ENCODE measurements at regions not wholly inside any gene's neighbourhood (a gene's known extent, or its start where the extent isn't known, plus 50 kb on each side); places are given as distances from the start of the nearest gene placed in this dataset.

DNA sequence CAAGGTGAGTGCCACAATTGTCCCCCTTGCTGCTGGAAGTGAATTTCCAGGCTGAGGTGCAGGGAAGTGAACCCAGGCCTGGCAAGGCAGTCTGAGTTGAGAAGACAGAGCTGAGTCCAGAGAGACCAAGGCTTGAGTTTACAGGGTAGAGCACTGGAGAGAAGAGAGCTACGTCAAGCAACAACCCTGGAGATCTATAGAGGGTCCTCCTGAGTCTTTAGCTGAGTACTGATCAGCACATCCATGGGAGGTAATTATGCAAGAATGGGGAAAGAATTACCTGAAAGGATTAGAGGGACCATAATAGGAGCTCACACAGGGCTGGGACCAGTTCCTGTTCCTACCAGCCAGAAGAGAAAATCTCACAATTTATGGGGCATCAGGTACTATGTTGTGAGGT, 190.7 kb downstream of the NEDD1 start:
- no peak overlapping the region for H3K27ac ChIP-seq (ENCODE audit: low read length in 2 of 2)
- H3K79me2 ChIP-seq (ENCODE audit: control insufficient read depth, insufficient read depth, low read length), result no peaks in the 10 kb centered on the region
- no peaks in the 10 kb centered on the region for H3K4me1 ChIP-seq (ENCODE audit: control insufficient read depth in 2 of 2, insufficient read depth in 2 of 2, low read length in 2 of 2)
- H3K4me3 ChIP-seq (ENCODE audit: control extremely low read depth in 1 of 5, extremely low read depth in 1 of 5, insufficient read depth in 1 of 5, low read depth in 2 of 5, low read length in 4 of 5), result no peak overlapping the region
- TF ChIP-seq, protein P1, sequence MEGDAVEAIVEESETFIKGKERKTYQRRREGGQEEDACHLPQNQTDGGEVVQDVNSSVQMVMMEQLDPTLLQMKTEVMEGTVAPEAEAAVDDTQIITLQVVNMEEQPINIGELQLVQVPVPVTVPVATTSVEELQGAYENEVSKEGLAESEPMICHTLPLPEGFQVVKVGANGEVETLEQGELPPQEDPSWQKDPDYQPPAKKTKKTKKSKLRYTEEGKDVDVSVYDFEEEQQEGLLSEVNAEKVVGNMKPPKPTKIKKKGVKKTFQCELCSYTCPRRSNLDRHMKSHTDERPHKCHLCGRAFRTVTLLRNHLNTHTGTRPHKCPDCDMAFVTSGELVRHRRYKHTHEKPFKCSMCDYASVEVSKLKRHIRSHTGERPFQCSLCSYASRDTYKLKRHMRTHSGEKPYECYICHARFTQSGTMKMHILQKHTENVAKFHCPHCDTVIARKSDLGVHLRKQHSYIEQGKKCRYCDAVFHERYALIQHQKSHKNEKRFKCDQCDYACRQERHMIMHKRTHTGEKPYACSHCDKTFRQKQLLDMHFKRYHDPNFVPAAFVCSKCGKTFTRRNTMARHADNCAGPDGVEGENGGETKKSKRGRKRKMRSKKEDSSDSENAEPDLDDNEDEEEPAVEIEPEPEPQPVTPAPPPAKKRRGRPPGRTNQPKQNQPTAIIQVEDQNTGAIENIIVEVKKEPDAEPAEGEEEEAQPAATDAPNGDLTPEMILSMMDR (IDR thresholded peaks at IDR 0.05), result no peak
- TF ChIP-seq EZH2 (IDR thresholded peaks at IDR 0.05; ENCODE audit: borderline replicate concordance, insufficient read depth, low read depth, low read length, poor library complexity, severe bottlenecking), result no peak
- no peaks in the 10 kb centered on the region for H3K4me1 Mint-ChIP-seq
- H3K27me3 ChIP-seq (replicated peaks in 1 of 4; ENCODE audit: control extremely low read depth in 1 of 4, control insufficient read depth in 3 of 4, insufficient read depth in 4 of 4, low read length in 3 of 4), result no peaks in the 10 kb centered on the region
- intact Hi-C loops (cut with micrococcal nuclease), result no loop called here
- H3K4me2 ChIP-seq (replicated peaks; ENCODE audit: low read depth, low read length, poor library complexity, severe bottlenecking), result no peak overlapping the region
- no peak overlapping the region for H2AFZ ChIP-seq (ENCODE audit: insufficient read depth, low read depth, low read length, poor library complexity, severe bottlenecking)
- no peak overlapping the region for H3K9ac ChIP-seq (ENCODE audit: low read length)
- peaks cover 8% of the 10 kb centered on the region for H3K9me3 Mint-ChIP-seq (ENCODE audit: insufficient read depth)
- ATAC-seq (ENCODE audit: low read depth) (no peak), DNase-seq (no peak)
- H3K4me3 Mint-ChIP-seq, result no peak overlapping the region
- H3K36me3 ChIP-seq (replicated peaks in 1 of 2; ENCODE audit: control extremely low read depth in 1 of 2, control insufficient read depth in 1 of 2, extremely low read depth in 1 of 2, insufficient read depth in 2 of 2, low read length in 1 of 2), result no peaks in the 10 kb centered on the region
- no peaks in the 10 kb centered on the region for H4K20me1 ChIP-seq (ENCODE audit: control insufficient read depth, insufficient read depth, low read length, poor library complexity, severe bottlenecking)
- no peaks in the 10 kb centered on the region for H3K9me3 ChIP-seq (ENCODE audit: control extremely low read depth in 1 of 3, control insufficient read depth in 2 of 3, insufficient read depth in 1 of 3, low read length in 2 of 3)
- POLR2A ChIA-PET, result no interaction called here
- 89% methylated on average over 1 of the region's 1 CpG for WGBS (ENCODE audit: insufficient coverage)
- CTCF ChIA-PET, result no interaction called here
- H3K27ac Mint-ChIP-seq, result no peak overlapping the region
- no peaks in the 10 kb centered on the region for H3K27me3 Mint-ChIP-seq

DNA sequence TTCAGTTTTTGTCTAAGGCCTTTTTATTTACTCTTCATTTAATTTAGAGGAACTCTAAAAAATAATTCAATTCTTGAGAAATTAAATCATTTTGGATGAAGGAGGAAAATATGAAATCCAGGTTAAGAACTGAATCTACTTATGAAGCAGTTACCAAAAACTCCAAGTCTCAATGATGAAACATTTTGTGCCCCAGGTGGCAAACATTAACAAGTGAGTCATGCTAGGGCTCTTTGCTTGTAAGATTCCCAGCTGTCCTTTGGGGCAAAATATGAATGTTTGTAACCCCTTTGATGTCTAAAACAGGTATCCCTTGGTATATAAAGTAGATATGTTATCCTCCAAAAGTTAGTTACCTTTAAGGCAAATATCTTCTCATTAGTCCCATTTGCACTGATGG, 202.4 kb downstream of the NEDD1 start:
- no peak overlapping the region for H3K4me3 Mint-ChIP-seq
- peaks cover 7% of the 10 kb centered on the region for H3K9me3 Mint-ChIP-seq (ENCODE audit: insufficient read depth)
- TF ChIP-seq, protein P1 (IDR thresholded peaks at IDR 0.05), result no peak
- no peak for TF ChIP-seq EZH2 (IDR thresholded peaks at IDR 0.05; ENCODE audit: borderline replicate concordance, insufficient read depth, low read depth, low read length, poor library complexity, severe bottlenecking)
- no peaks in the 10 kb centered on the region for H3K79me2 ChIP-seq (ENCODE audit: control insufficient read depth, insufficient read depth, low read length)
- no peak overlapping the region for H3K4me2 ChIP-seq (replicated peaks; ENCODE audit: low read depth, low read length, poor library complexity, severe bottlenecking)
- H4K20me1 ChIP-seq (ENCODE audit: control insufficient read depth, insufficient read depth, low read length, poor library complexity, severe bottlenecking), result no peaks in the 10 kb centered on the region
- no peak overlapping the region for H3K4me3 ChIP-seq (ENCODE audit: control extremely low read depth in 1 of 5, extremely low read depth in 1 of 5, insufficient read depth in 1 of 5, low read depth in 2 of 5, low read length in 4 of 5)
- no peaks in the 10 kb centered on the region for H3K4me1 ChIP-seq (ENCODE audit: control insufficient read depth in 2 of 2, insufficient read depth in 2 of 2, low read length in 2 of 2)
- intact Hi-C loops (cut with micrococcal nuclease), result no loop called here
- peaks cover 7% of the 10 kb centered on the region for H3K27me3 Mint-ChIP-seq
- H3K4me1 Mint-ChIP-seq, result no peaks in the 10 kb centered on the region
- H3K27ac ChIP-seq (ENCODE audit: low read length in 2 of 2), result no peak overlapping the region
- no peak overlapping the region for H2AFZ ChIP-seq (ENCODE audit: insufficient read depth, low read depth, low read length, poor library complexity, severe bottlenecking)
- ATAC-seq (ENCODE audit: low read depth), result no peak
- H3K27ac Mint-ChIP-seq, result no peak overlapping the region
- no peak overlapping the region for H3K9ac ChIP-seq (ENCODE audit: low read length)
- H3K27me3 ChIP-seq (replicated peaks in 1 of 4; ENCODE audit: control extremely low read depth in 1 of 4, control insufficient read depth in 3 of 4, insufficient read depth in 4 of 4, low read length in 3 of 4), result no peaks in the 10 kb centered on the region
- ChIA-PET CTCF (no interaction called here), POLR2A (no interaction called here)
- no peak for DNase-seq
- no peaks in the 10 kb centered on the region for H3K36me3 ChIP-seq (replicated peaks in 1 of 2; ENCODE audit: control extremely low read depth in 1 of 2, control insufficient read depth in 1 of 2, extremely low read depth in 1 of 2, insufficient read depth in 2 of 2, low read length in 1 of 2)
- peaks cover 0 to under 1% (median 0%) of the 10 kb centered on the region in 3 donors for H3K9me3 ChIP-seq (ENCODE audit: control extremely low read depth in 1 of 3, control insufficient read depth in 2 of 3, insufficient read depth in 1 of 3, low read length in 2 of 3)

Measured in B cell (primary cell).